COLO668 (cell line): ENCODE measurements at regions not wholly inside any gene's neighbourhood (a gene's known extent, or its start where the extent isn't known, plus 50 kb on each side); places are given as distances from the start of the nearest gene placed in this dataset.

ENCODE experiments used
- DNase-seq: peaks from one replicate; lab custom pipeline; 2025; ENCODE audit not compliant: unreplicated experiment; lab: John Stamatoyannopoulos, UW

DNA sequence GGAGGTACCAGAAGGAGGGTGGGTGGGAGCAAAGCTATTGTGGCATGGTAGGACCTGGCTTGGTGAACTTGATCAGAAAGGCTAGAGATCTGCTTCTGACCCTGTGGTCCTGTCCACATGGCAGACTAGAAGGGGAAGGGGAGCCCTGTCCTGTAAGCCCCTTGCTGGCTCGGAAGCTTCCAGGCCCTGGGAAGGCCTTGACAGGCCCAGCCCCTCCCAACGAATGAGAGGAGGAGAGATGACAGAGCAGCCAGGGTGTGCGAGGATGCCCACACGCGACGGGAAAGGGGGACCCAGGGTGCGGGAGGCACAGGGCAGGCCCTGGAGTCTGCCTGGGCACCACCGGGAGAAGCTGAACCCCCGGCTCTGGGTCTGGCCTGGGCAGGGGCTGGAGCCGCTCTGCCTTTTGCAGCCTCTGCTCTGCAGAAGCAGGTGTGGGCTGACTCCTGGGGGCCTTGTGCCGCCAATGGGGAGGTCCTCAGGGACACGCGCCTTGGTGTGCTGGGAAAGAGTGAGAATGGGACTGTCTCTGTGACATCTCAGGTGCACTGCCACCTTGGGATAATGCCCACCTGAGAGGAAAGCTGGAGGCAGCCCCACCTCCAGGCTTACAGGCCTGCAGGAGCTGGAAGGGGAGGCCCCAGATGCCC lies 1447.5 kb downstream of the BRD1 start:
- DNase-seq = no peak

DNA sequence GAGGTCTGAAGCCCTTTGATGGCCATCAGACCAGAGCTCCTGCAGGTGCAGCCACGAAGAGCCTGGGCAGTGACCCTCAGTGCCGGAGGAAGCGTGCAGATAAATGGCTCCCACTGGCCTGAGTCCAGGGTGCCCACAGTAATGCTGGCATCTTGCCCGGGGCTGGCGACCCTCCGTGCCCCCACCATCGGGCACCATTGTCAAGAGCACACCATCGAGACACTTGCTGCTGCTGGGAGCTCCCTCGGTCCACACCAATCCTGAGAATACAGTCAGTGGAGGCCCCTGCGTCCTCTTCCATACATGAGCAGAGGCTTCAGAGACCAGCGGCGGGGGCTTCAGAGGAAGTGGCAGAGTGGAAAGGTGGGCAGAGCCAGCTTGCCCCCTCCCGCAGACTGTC lies 1448.3 kb downstream of the BRD1 start:
- no peak for DNase-seq

DNA sequence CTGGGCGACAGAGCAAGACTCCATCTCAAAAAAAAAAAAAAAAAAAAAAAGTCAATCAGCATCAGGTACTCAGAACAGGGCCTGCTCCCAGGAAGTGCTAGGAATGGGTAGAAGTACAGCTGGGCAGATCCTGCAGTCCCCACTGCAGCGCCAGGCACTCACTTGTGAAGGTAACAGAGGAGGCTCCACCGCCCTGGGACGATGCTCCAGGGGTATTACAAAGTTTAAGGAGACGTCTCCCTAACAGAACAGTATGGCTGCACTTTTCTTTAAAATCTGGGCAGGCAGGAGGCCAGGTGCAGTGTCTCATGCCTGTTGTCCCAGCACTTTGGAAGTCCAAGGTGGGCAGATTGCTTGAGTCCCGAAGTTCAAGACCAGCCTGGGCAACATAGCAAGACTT lies 1449.0 kb downstream of the BRD1 start:
- no peak for DNase-seq

DNA sequence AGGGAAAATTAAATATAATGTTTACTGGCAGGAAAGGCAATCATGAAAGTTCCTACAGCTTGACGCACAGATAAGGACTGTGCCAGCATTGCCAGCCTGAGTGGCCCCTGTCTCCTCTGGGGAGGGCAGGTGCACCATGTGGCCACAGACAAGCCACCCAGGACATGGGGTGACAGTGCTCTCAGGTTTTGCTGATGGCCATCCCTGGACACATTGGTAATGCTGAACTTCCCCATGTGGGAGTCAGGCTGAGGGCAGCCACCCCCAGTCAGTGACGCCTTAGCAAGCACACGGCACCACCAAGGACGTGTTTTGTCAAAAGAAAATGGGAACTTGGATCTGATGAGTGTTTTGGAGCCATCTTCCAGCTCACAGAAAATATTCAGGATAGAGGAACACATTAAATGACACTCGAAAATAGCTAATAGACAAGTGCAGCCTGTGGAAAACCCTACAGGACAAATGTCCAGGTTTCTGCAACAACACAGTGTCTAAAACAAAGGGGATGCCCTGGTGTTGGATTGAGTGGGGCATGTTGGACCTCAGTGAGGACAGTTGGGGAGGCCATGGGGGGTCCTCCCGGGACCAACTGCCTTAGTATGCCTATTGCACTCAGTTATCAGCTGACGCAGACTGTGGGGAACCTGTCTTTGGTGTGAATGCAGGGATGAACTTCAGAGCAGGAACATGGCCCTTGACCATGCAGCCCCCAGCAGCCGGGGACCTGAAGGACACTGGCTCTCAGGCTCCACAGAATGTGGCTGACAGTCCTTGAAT lies 1450.5 kb downstream of the BRD1 start:
- no peak for DNase-seq

DNA sequence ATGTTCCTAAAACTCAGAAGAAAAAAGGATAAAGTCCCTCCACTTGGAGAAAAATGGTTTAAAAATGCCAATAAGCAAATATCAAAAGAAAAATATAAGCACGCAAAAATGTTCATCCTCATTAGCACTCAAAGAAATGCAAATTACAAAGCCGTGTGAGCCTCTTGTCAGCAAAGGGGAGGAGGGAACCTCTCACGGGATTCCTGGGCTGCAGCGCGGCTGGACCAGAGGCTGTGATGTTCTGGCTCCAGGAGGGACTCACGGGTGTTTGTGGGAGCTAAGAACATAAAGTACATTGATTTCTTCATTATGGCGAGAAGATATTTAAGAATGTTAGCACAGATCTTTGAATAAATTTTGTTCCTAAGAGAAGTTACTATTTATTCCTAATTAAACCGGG lies 1451.2 kb downstream of the BRD1 start:
- DNase-seq = no peak

DNA sequence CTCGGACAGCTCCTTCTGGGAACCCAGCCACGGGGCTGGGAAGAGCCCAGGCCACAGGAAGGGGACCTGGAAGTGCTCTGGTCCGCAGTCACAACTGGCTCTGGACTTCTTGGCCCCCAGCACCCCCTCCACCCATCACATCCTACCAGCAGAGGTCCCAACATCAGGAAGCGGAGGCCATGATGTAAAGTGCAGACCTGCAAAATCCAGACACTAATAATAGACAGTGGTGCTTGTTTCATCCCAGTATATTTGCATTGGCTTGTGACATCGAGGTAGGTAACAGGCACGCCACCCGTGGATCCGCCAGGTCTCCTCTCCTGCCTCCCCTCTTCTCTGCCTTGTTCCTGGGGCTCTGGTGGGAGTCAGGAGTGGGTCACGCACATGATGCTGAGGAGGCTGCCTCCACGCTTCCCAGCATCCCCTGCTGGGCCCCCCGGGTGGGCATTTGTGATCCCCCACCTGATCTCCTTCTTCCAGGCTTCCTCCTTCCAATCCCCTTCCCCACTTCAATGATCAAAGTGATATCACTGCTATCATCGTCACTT lies 1454.0 kb downstream of the BRD1 start:
- no peak for DNase-seq

DNA sequence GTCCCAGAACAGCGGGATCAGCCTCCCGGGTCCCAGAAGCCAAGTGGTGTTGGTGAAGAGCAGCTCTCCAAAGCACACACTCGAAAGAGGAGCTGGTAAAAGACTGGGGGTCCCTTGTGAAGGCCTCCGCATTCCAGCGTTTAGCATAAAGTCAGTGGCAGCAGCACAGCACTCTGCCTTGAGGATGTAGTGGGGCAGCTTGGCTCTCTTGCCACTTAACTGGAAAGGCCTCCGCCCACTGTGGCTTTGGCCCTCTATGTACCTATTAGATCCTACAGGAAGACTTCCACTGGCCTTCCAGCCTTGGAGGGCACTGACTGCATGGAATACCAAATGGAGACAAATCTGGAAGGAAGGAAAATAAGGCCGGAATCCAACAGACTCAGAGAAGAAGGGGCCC lies 1455.3 kb downstream of the BRD1 start:
- DNase-seq = no peak

DNA sequence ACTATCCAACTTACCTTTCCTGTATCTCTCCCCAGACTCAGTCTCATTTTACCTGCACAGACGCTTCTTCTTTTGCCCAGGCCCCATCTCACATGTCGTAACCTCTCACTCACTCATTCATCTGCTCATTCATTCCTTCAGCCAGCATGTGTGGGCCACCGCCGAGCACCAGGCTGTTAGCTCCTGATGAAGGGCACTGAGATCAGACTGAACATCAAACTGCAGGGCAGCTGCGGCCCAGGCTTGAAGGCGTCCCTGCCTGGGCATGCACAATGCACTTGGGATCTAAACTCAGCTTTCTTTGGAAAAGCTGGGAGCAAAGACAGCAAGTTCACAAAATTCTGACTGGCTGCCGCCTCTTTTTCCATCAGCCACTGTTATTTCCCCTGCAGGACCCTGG lies 1456.3 kb downstream of the BRD1 start:
- DNase-seq = no peak

DNA sequence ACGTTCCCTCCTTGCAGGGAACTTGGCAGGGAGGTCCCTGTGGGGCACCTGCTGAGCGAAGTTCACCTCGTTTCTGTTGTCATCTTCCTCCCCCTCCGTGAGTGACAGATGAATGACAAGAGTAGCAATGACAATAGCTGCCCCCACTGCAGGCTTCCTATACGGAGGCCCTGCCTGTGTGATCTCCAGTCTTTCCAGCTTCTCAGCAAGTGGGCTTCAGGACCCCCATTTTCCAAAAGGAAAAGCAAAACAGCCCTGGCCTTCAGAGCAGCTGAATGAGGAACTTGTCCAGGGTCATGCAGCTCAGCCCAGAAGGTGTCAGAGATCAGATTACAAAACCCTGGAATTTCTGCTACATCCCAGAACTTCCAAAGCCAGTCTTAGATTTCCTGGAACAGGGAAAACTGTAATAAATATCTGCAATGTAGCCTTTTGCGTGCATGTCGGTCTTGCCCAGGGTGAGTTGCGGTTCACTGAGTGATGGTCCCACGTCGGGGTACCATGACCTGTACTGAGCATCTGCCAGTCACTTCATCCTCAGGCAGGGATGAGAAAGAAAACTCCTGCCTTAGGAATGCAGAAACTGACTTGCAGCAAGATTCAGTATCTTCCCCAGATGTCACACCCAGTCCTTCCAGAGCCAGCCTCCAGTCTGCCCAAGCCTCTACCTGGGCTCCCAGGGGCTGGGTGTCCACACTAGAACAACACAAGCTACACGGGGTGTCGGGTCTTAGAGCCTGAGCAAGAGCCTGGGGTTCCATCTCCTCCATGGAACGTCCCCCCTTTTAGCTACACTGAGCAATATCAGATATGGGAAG lies 1457.0 kb downstream of the BRD1 start:
- DNase-seq = no peak

DNA sequence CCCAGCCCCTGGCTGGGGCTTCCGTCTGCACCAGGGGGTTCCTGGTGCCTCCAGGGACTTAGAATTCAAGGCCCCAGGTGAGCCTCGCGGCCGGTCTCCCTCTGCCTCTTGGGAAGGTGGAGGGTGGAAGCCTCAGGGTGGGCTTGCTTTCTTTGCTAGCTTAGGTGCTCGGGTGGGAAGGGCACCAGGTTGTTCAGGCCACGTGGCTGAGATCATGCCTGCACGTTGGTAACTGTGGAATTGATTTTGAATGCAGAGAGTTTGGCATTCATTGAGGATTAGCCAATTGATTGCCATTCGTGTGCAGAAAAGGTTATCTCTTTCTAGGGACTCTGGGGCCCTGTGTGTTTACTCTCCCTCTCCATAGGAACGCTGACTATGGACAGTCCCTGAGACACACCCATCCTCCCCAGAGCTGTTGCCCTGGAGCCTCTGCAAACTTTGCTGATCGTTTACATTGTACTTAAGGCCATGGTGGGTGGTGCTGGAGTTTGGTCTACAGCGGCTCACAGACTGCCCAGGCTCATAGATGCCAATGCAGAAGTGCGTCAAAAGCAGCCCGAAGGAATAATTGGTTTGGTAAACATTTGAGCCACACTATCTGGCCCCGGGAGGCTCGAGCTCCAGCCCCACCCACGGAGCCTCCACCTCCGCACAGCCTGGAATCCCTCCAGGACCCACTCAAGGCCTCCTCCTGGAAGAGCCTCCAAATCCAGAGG lies 1457.7 kb downstream of the BRD1 start:
- peak; percentile 74 for DNase-seq

DNA sequence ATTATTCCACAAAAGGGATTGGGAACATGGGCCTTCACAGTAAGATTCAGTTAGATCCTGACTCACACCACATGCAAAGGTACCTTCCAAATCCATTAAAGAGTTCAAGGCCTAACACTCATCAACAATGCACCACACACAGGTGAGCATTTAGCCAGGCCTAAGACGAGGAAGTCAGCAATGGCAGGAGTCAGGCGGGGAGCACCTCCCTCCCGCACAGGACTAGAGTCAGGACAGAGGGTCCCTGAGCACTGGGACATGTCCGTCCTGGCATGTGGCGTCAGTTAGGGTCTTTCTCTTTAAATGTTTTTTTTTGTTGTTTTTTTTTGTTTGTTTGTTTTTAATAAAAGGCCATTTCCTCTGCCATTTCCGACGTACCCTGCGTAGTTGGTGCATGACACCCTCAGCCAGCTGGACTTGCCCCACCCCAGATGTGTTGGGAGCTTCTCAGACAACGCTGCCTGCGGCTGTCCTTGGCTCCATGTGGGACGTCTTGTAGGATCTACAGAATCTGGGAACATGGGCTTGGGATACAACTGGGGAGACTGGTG lies 1458.6 kb downstream of the BRD1 start:
- no peak for DNase-seq

DNA sequence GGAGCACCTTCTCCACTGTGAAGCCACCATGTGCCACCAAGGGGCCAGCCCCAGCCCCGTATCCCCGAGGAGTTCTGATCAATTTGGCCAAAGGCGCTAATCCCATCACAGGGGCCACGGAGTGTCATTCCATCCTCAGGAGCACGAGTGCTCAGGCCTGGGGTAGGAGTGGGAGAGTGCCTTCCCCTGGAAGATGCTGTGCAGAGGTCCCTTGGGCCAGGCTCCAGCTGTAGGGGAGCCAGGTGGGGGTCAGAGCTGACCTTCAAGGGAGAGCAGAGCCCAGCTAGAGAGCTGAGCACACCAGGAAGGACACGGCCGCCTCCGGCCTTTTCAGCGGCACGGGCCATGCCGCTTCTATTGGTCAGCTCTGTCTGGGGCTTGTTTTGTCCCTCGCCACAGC lies 1459.9 kb downstream of the BRD1 start:
- DNase-seq = no peak

DNA sequence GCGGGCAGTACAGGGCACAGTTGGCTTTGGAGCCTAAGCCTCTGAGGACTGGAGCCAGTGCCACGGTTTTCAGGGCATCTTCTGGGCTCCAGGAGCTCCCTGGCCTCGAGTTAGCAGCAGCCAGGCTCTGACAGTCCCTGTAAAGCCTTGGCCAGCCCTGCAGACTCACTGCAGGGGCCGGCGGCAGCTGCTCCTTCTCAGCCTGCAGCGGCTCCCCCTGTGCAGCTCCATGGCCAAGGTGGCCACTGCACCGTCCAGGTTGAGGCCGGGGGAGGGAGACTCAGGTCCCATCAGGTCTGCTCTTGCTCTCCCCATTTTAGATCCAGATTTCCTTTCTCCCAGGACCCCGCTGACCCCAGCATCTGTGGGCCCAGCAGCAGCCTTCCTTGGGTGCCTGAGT lies 1461.1 kb downstream of the BRD1 start:
- no peak for DNase-seq

DNA sequence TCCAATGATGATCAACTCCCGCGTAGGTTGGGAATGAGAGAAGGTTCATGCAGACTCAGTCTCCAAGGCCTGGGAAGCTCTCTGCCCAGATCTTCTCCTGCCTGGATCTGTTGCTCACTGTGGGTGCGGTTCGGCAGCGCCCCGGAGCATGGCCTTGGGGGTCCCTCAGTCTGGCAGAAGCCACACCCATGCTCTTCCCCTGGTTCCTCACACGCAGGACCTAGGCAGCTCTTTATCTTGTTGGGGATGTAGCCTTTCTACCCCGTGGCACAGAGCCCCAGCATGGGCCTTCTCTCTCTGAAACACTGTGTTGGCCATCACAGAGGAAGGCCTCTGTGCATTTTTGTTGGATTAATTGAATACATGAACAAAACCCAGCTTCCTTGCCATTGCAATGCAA lies 1461.6 kb downstream of the BRD1 start:
- no peak for DNase-seq

DNA sequence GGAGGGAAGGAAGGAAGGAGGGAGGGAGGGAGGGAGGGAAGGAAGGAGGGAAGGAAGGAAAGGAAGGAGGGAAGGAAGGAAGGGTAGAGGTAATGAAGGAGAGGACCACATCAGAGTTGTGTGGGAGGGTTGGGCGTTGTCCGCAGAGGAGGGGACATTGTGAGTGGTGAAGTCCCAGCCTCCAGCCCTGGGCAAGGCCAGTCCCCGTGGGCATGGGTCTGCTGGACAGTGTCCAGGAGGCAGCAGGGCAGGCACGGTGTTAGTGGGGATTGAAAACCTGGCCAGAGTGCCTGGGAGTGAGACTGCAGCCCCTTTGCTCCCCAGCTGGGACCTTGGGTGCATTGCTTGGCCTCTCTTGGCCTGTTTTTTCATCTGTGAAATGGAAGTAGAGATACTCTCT lies 1462.3 kb downstream of the BRD1 start:
- DNase-seq = no peak

DNA sequence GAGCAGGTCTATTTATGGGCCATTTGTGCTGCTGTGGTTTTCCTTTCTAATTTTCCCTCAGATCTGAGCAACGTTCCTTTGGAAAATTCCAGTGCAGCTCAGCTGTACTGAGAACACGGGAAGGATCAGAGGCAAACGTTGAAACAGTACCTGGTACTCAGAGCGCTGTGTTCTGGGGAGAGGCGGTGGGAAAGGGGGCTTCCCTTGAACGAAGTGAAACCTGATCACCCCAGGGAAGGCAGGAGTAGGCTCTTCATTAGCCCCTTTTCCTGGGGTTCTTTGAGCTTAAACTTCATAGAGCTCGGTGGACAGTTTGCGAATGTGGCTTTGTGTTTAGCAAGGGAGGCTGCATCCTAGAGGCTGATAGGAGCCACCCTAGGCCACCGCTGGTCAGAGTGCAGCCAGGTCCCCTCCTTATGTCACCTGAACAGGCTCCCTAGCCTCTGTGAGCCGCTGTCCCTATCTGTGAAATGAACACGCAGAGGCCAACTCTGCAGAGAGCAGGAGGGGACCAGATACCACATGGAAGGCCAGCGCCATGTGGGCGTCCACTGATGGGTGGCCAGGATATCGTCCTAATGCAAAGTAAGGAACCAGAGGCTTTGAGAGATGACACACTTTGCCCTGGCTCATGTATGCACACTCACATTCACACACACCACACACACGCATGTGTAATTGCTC lies 1464.8 kb downstream of the BRD1 start:
- DNase-seq = no peak

DNA sequence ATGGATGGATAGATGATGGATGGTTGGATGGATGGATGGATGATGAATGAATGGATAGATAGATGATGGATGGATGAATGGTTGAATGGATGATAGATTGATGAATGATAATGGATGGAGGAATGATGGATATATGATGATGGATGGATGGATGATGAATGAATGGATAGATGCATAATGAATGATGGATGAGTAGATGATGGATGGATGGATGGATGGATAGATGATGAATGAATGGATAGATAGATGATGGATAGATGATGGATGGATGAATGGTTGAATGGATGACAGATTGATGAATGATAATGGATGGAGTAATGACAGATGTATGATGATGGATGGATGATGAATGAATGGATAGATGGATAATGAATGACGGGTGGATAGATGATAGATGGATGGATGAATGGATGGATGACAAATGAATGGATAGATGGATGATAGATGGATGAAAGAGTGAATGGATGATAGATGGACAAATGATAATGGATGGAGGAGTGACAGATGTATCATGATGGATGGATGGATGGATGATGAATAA lies 1466.5 kb downstream of the BRD1 start:
- no peak for DNase-seq

DNA sequence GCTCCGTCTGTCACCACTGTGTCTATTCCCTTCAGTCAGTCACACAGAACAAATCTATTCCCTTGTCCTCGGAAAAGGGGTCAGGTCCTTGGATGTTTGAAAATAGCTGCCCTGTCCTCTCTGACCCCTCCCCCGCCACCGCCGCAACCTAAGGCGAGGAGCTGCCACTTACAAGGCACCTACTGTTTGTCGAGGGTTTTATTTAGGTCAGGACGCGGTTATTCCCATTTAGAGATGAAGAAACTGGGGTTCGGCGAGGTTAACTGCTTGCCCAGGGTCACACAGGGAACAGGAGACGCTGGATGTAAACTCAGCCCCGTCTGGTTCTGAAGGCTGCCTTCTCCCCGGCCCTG lies 1468.1 kb downstream of the BRD1 start:
- DNase-seq = no peak

DNA sequence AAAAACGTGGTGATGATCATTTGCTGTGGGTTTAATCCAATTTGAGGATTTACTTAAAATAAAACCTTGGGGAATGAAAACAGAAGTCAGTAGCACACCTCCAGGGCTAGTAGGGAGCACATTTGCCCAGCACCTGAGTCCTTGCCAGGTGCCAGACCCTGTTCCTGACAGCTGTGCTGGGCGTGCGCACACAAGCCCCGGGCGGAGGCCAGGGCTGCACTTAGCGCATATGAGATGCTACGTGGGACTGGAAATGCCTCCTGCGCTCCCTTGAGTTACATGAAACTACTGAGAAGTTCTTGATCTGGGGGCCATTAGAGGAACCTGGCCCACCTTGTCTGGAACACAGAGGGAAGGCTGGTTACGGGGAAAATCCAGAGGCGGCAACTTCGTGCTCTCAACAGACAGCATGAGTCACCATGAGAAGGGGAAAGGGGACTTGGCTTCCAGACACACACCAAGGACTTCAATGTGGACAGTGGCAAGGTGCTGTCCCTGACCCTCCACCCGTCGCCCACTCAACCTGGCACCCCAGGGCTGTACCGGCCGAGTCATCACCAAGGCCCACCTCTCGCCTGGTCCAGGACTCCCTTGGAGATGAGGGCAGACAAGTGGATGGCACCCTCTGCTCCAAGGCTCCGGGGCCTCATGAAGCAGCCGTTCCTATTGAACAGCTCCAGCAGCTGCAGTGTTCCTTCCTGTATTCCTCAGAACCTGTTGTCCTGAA lies 1468.6 kb downstream of the BRD1 start:
- DNase-seq = peak; percentile 14
